Dendritic cell treated with granulocyte-macrophage colony-stimulating factor and Interleukin-4, amounts not matched to agents 40 ng/mL and 50 ng/mL, for 4 days (primary cell): ENCODE measurements at regions not wholly inside any gene's neighbourhood (a gene's known extent, or its start where the extent isn't known, plus 50 kb on each side); places are given as distances from the start of the nearest gene placed in this dataset.
A peak's percentile ranks its signal among the peaks of the same experiment; 100 is the strongest.
"Not testable (repeated sequence)": the region's sequence is repeated elsewhere in the genome, so short reads cannot be mapped to it uniquely, and the experiment has no call there.

Experiments used
- H3K27ac Mint-ChIP-seq: one replicate; pipeline ENCODE4 v1.8.0; 2022; ENCODE audit warnings: mild to moderate bottlenecking, mixed read lengths
- H3K27me3 Mint-ChIP-seq: one replicate; pipeline ENCODE4 v1.8.0; 2022; ENCODE audit warnings: mild to moderate bottlenecking, mixed read lengths
- H3K36me3 Mint-ChIP-seq: one replicate; pipeline ENCODE4 v1.8.0; 2022; ENCODE audit warnings: low read depth, mixed read lengths
- H3K4me1 Mint-ChIP-seq: one replicate; pipeline ENCODE4 v1.8.0; 2022; ENCODE audit warnings: low read depth, mixed read lengths
- H3K4me3 Mint-ChIP-seq: one replicate; pipeline ENCODE4 v1.8.0; 2022; ENCODE audit warnings: mild to moderate bottlenecking, moderate library complexity, mixed read lengths
- H3K9me3 Mint-ChIP-seq: one replicate; pipeline ENCODE4 v1.8.0; 2022; ENCODE audit warnings: mixed read lengths
- intact Hi-C: fragments of 100-400 bp; cut with micrococcal nuclease; formaldehyde crosslinking; loops from one replicate; pipeline ENCODE4 v1.15.0; 2022

- Mint-ChIP-seq H3K4me1 (no peaks in the 10 kb centered on the region), H3K27me3 (peaks cover 3% of the 10 kb centered on the region), H3K9me3 (no peaks in the 10 kb centered on the region)
Observed at GRCh38 chr12:67046062-67046461, 223.1 kb upstream of the CAND1 start.

DNA sequence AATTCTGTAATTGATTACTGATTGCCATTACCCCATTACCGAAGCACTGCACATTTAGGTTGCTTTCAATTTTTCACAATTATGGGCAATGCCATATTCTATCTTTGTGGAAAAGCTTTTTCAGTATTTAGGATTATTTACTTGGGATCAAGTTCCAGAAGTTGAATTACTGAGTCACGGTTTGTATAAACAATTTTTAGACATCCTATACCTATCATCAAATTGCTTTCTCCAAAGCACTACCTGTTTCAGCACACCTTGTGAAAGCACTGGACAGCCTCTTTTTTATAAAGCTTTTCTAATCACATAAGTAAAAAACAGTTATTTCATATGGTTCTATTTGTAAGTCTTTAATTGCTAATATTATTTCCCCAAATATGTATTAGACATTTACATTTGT, 221.5 kb upstream of the CAND1 start:
- Mint-ChIP-seq H3K4me3 (no peak overlapping the region), H3K4me1 (no peaks in the 10 kb centered on the region), H3K27ac (no peak overlapping the region), H3K36me3 (no peaks in the 10 kb centered on the region), H3K27me3 (peaks cover 3% of the 10 kb centered on the region), H3K9me3 (no peaks in the 10 kb centered on the region)
- intact Hi-C loops, result no loop called here

More at GRCh38 chr12:67046062-67046461, 223.1 kb upstream of the CAND1 start:
- Mint-ChIP-seq H3K36me3 (no peaks in the 10 kb centered on the region), H3K27ac (no peak overlapping the region), H3K4me3 (no peak overlapping the region)
- intact Hi-C loops, result no loop called here

DNA sequence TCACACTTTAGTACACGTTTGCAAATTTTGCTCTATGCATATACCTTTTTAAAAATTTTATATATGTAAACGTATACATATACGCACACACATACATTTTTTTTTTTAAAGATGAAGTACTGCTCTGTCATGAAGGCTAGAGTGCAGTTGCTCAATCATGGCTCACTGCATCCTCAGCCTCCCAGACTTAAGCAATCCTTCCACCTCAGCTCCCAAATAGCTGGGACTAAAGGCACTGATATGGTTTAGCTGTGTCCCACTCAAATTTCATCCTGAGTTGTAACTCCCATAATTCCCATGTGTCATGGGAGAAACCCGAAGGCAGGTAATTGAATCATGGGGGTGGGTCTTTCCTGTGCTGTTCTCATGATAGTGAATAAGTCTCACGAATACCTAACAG, 220.8 kb upstream of the CAND1 start:
- Mint-ChIP-seq H3K4me3 (no peak overlapping the region), H3K36me3 (no peaks in the 10 kb centered on the region), H3K9me3 (no peaks in the 10 kb centered on the region), H3K4me1 (no peaks in the 10 kb centered on the region), H3K27me3 (peaks cover 1% of the 10 kb centered on the region), H3K27ac (no peak overlapping the region)
- intact Hi-C loops, result no loop called here

- H3K4me3 Mint-ChIP-seq, H3K27me3 Mint-ChIP-seq, H3K36me3 Mint-ChIP-seq, H3K9me3 Mint-ChIP-seq, H3K4me1 Mint-ChIP-seq, H3K27ac Mint-ChIP-seq, intact Hi-C loops: not testable (repeated sequence)
Observed at GRCh38 chr12:67049199-67049598, 220.0 kb upstream of the CAND1 start.

DNA sequence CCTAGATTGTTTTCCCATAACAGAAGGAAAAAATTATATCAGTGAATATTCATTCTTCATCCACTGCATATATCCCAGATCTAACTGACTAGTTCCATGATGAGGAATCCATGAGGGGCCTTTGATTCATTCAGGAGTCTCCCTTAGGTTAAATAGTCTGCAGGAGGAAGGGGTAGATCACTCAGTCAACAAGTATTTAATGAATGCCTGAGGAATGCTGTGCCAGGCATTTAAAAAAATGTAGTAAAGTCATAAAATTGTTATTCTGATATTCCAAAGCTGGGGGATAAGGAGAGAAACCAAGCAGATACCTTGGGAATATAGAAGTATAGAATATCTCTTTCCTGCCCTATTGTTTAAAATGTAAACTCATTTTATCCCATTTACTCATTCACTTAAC, 216.2 kb upstream of the CAND1 start:
- H3K4me1 Mint-ChIP-seq, result no peaks in the 10 kb centered on the region
- H3K27ac Mint-ChIP-seq, result no peak overlapping the region
- no peaks in the 10 kb centered on the region for H3K36me3 Mint-ChIP-seq
- no peaks in the 10 kb centered on the region for H3K9me3 Mint-ChIP-seq
- H3K4me3 Mint-ChIP-seq, result no peak overlapping the region
- intact Hi-C loops, result no loop called here
- H3K27me3 Mint-ChIP-seq, result no peaks in the 10 kb centered on the region

- Mint-ChIP-seq H3K4me3 (no peak overlapping the region), H3K36me3 (no peaks in the 10 kb centered on the region), H3K4me1 (no peaks in the 10 kb centered on the region), H3K9me3 (no peaks in the 10 kb centered on the region), H3K27ac (no peak overlapping the region), H3K27me3 (no peaks in the 10 kb centered on the region)
- intact Hi-C loops, result no loop called here
Observed at GRCh38 chr12:67056329-67056728, 212.8 kb upstream of the CAND1 start.

GRCh38 chr12:67057072-67057471, 212.1 kb upstream of the CAND1 start:
- intact Hi-C loops, result no loop called here
- H3K4me1 Mint-ChIP-seq, result no peaks in the 10 kb centered on the region

DNA sequence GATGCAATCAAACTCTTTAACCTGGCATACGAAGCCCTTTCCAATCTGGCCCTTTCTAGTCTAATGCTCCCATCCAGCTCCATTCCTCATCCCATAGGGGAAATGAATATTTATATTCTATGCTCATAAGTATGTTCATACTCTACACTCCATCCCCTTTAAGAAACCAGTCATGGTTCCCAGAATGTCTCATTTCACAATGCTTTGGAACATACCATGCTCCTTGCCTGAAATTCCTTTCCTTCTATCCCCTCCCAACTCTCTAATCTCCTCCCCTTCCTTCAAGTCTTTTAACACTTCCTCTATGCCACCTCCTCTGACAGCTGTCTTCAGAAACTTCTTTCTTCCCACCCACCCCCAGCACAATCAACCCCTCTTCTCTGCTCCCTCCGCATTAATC, 207.0 kb upstream of the CAND1 start:
- H3K27ac Mint-ChIP-seq, result no peak overlapping the region
- no peaks in the 10 kb centered on the region for H3K4me1 Mint-ChIP-seq
- H3K9me3 Mint-ChIP-seq, result no peaks in the 10 kb centered on the region
- intact Hi-C loops, result no loop called here
- peaks cover 3% of the 10 kb centered on the region for H3K27me3 Mint-ChIP-seq
- H3K4me3 Mint-ChIP-seq, result no peak overlapping the region
- H3K36me3 Mint-ChIP-seq, result no peaks in the 10 kb centered on the region

More at GRCh38 chr12:67057072-67057471, 212.1 kb upstream of the CAND1 start:
- H3K27ac Mint-ChIP-seq, result no peak overlapping the region
- H3K36me3 Mint-ChIP-seq, result no peaks in the 10 kb centered on the region
- no peaks in the 10 kb centered on the region for H3K27me3 Mint-ChIP-seq
- H3K4me3 Mint-ChIP-seq, result no peak overlapping the region
- H3K9me3 Mint-ChIP-seq, result no peaks in the 10 kb centered on the region

GRCh38 chr12:67067453-67068203, 201.5 kb upstream of the CAND1 start:
- no peak overlapping the region for H3K27ac Mint-ChIP-seq
- peaks cover 5% of the 10 kb centered on the region for H3K36me3 Mint-ChIP-seq
- no peak overlapping the region for H3K4me3 Mint-ChIP-seq
- H3K4me1 Mint-ChIP-seq, result peaks cover 19% of the 10 kb centered on the region
- intact Hi-C loops, result no loop called here
- H3K27me3 Mint-ChIP-seq, result peaks cover 36% of the 10 kb centered on the region
- no peaks in the 10 kb centered on the region for H3K9me3 Mint-ChIP-seq

DNA sequence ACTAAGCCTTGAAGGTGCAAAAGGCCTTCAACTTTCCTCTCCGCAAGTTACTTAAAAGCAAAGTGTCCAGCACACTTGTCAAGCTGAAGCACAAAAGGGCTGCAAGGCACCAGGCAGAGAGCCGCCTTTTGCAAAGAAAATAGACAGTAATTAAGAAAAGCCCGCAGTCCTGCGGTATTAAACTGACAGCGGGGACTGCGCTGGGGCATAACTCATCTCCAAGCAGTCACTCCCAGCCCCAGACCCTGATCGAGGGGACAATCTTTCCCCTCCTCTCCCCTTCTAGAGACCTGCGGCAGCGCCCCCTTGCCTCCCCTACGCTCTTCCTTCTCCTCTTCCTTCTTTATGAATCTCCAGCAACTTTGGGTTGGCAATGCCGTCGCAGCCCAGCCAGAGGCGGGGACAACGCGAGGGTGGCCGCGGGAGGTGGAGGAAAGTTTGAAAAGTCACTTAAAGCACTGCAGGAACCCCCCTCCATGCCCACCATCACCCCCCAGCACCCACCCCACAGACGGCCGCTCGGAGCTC, 200.9 kb upstream of the CAND1 start:
- H3K27ac Mint-ChIP-seq, result no peak overlapping the region
- peaks cover 19% of the 10 kb centered on the region for H3K4me1 Mint-ChIP-seq
- H3K9me3 Mint-ChIP-seq, result no peaks in the 10 kb centered on the region
- H3K36me3 Mint-ChIP-seq, result peaks cover 5% of the 10 kb centered on the region
- intact Hi-C loops, result no loop called here
- H3K27me3 Mint-ChIP-seq, result peaks cover 36% of the 10 kb centered on the region
- peak overlapping the region; percentile 38 for H3K4me3 Mint-ChIP-seq

GRCh38 chr12:67068761-67069450, 200.3 kb upstream of the CAND1 start:
- Mint-ChIP-seq H3K9me3 (no peaks in the 10 kb centered on the region), H3K27me3 (peaks cover 37% of the 10 kb centered on the region)
- intact Hi-C loops, result no loop called here

DNA sequence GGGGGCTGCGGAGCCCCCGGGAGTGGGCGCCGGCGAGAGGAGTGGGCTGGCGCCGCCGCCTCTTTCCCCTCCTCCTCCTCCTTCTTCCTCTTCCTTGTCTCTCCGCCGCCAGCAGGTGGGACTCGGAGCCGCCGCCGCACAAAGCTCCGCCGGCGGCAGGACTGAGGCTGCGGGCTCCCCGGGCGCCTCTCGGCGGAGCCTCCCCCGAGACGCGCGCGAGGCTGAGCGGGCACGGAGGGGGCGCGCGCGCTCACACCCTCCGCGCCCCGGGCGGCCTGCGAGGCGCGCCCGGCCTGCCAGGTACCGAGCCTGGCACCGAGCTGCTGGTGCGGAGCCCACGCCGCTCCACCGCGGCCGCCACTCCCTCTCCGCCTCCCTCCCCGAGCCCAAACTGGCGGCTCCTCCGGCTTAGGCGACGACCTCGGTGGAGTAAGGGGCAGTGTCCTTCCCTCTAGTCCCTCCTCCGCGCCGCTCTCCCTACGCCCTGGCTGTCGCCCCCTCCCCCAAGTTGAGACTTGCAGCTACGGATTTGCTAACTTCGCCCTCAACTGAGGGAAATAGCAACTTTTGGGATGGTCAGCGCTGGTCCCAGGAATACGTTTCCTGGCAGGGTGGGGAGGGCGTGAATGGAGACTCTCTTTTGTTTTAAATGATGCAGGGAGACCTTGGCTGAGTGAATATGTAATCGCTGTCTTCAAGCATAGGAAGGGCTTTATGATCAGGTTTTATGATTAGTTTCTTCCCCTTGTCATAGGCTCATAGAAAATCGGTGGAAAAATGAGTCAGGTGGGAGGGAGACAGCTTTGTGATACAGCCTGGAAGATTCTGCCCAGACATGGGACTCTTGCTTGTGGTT, 199.5 kb upstream of the CAND1 start:
- H3K9me3 Mint-ChIP-seq, result no peaks in the 10 kb centered on the region
- peak overlapping the region; percentile 77 for H3K4me3 Mint-ChIP-seq
- peaks cover 19% of the 10 kb centered on the region for H3K4me1 Mint-ChIP-seq
- intact Hi-C loops, result no loop called here
- H3K36me3 Mint-ChIP-seq, result peaks cover 5% of the 10 kb centered on the region
- H3K27me3 Mint-ChIP-seq, result peaks cover 37% of the 10 kb centered on the region
- H3K27ac Mint-ChIP-seq, result no peak overlapping the region

More at GRCh38 chr12:67068761-67069450, 200.3 kb upstream of the CAND1 start:
- peaks cover 19% of the 10 kb centered on the region for H3K4me1 Mint-ChIP-seq
- no peak overlapping the region for H3K27ac Mint-ChIP-seq
- H3K4me3 Mint-ChIP-seq, result peak overlapping the region; percentile 75
- peaks cover 5% of the 10 kb centered on the region for H3K36me3 Mint-ChIP-seq

DNA sequence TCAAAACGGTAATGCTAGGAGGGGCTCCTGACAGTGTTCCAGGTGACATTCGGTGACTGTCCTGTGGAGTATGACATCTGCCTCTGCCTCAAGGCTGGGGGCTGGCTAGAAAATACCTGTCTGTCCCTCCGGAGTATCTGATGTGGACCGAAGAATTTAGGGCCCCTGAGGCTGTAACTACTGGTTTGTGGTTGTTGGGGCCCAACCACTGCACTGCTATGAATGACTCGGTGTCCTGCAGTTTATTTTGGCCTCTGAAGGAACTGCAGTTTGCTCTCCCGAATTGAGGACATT, 198.9 kb upstream of the CAND1 start:
- intact Hi-C loops, result no loop called here
- no peaks in the 10 kb centered on the region for H3K9me3 Mint-ChIP-seq
- H3K36me3 Mint-ChIP-seq, result peaks cover 5% of the 10 kb centered on the region
- no peak overlapping the region for H3K4me3 Mint-ChIP-seq
- H3K27me3 Mint-ChIP-seq, result peaks cover 38% of the 10 kb centered on the region
- H3K4me1 Mint-ChIP-seq, result peaks cover 19% of the 10 kb centered on the region
- no peak overlapping the region for H3K27ac Mint-ChIP-seq

DNA sequence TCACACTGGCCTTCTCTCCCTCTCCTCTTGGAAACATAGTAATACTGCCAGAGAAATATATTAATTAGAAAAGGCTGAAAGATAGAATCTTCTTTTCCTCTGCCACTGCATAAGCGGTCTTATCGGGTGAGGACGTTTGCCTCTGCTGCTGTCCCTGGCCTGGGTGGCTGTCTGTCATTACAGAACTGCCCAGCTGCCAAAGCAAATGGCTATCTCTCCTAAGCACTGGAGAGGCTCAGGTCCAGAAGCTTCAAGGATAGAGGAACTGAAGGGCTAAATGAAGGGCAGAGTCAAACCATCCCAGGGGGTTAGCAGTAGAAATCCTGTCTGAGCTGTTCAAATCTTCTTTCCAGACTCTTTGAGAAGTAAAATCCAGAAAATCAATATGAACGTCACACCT, 198.6 kb upstream of the CAND1 start:
- intact Hi-C loops, result no loop called here
- H3K27me3 Mint-ChIP-seq, result peaks cover 41% of the 10 kb centered on the region
- peaks cover 5% of the 10 kb centered on the region for H3K36me3 Mint-ChIP-seq
- no peak overlapping the region for H3K4me3 Mint-ChIP-seq
- H3K9me3 Mint-ChIP-seq, result no peaks in the 10 kb centered on the region
- peaks cover 19% of the 10 kb centered on the region for H3K4me1 Mint-ChIP-seq
- no peak overlapping the region for H3K27ac Mint-ChIP-seq
